SK-N-MC (cell line): ENCODE measurements at regions not wholly inside any gene's neighbourhood (a gene's known extent, or its start where the extent isn't known, plus 50 kb on each side); places are given as distances from the start of the nearest gene placed in this dataset.

ENCODE experiments used
- EZH2 ChIP-seq: fragments of 200-600 bp; sonication (generic); IDR thresholded peaks from one replicate; pipeline ENCODE4 v1.6.1; 2017; ENCODE audit warnings: antibody characterized with exemption
- POLR2AphosphoS5 ChIP-seq: IDR thresholded peaks from 2 replicates; pipeline ENCODE4 v1.6.1; 2012; ENCODE audit warnings: mild to moderate bottlenecking, low read depth, low read length, borderline replicate concordance

DNA sequence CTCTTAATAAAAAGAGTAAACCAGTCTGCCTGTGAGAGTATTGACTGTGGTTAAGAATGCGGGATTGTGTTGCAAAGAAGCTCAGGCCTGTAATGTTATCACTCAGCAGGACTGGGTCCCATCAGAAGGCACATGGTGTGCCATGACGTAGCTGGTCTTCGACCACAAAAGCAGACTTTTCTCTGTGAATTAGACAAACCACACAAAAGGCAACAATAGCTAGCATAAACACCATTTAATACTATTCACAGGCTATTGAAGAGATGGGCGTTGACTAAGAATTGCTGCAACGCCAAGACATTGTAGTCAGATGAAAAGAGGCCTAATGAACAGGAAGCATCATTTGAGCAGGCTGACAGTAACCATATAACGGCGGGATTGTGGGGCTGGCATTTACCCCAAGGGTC lies 235.6 kb upstream of the SOX21 start:
- TF ChIP-seq POLR2AphosphoS5 (no peak), EZH2 (no peak)
